ENCODE measurements at regions not wholly inside any gene's neighbourhood (a gene's known extent, or its start where the extent isn't known, plus 50 kb on each side); places are given as distances from the start of the nearest gene placed in this dataset.

- TF ChIP-seq CTCF (IDR thresholded peaks at IDR 0.05; ENCODE audit: poor library complexity) (no peak), EZH2 (IDR thresholded peaks at IDR 0.05; ENCODE audit: borderline replicate concordance) (no peak)
Observed at GRCh38 chr2:185373229-185373628, 365.4 kb upstream of the FSIP2 start.

All from hepatocyte (in vitro differentiated cells).